IPS-NIHi11 (cell line): ENCODE measurements at regions not wholly inside any gene's neighbourhood (a gene's known extent, or its start where the extent isn't known, plus 50 kb on each side); places are given as distances from the start of the nearest gene placed in this dataset.
"Not testable (repeated sequence)": the region's sequence is repeated elsewhere in the genome, so short reads cannot be mapped to it uniquely, and the experiment has no call there.

Source experiments
- DNase-seq: peaks from one replicate; pipeline ENCODE4 v3.0.0; 2012; ENCODE audit warnings: mixed read lengths, low spot score

DNA sequence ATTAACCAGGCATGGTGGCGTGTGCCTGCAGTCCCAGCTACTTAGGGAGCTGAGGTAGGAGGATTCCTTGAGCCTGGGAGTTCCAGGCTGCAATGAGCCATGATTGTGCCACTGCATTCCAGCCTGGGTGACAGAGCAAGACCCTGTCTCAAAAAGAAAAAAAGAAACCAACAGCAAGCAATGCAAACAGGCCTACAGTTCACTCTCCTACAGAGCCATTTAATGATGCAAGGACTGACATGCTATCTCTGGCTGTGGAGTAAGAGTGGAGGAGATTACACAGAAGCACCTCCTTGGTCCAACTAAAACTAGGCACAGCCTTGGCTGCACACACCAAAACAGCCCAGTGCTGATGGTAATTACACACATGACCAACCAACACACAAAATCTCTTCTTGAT lies 127.5 kb upstream of the SOD1 start:
- no peak for DNase-seq

DNA sequence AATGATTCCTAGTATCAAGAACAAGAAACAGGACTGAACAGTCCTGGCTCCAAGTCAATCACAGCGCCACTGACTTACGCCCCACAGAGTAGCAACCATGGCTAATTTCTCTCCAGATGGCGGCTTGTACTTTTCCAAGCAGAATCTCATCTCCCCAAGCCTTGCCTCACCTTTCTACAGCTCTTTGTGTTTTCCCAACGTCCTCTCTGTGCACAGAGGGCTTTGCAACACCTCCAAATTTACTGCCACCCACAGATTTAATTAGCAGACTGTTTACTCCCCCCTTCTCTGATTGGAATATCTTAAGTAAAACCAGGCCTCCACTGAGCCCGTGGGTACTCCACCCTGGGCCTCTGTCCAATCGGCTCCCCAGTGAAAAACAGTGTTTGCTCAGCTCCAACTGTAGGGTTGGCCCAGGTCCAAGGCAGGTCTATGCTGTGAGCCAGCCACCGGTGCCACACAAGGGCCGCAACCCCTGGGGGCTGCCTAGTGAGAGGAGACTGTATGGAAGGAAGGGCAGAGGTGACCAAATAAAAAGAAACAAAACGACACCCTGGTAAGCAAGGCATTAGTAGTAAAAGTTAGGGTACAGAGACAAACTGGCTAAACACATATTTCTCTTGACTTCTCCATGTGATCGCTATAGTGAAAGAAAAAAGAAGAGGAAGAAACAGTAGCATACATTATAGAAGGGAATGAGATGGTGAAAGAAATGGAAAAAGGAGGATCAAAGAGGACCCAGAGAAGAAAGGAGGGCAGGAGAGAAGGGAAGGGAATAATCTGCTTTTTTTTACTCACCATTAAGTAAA lies 128.4 kb upstream of the SOD1 start:
- no peak for DNase-seq

DNA sequence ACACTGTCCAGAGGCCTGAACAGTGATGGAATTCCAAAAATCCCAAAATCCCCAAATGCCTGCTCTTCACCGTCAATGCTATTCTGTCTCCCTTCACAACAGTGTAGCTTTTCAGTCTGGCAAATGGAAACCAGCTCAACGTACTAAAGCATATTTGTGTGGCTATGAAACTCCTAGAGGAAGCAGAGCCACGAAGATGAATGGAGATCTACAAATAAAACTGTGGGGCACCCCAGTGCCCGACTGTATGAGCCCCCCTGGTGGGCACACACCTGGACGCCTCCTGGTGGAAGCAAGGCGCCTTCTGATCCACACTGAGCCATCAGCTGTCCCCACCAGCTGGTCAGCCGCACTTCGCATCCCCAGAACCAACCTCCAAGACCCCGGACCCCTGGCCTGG lies 129.1 kb upstream of the SOD1 start:
- no peak for DNase-seq

DNA sequence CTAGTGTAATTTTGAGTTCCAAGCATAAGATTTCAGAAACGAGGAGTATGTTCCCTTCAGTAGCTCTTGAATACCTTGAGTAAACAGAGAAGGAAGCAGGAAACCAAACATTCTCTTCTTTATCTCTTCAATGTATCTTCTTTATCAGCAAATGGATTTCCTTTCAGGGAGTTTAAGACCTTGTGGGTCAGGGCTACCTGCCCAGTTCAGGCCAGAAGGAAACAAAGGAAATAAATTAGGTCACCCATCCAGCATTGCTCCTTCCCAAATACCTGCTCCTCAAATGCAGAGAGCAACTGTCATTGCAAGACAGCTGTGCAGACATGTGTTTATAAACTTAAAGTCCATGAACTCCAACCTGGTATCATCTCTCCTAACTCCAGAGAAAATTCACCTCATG lies 130.1 kb upstream of the SOD1 start:
- DNase-seq: no peak

DNA sequence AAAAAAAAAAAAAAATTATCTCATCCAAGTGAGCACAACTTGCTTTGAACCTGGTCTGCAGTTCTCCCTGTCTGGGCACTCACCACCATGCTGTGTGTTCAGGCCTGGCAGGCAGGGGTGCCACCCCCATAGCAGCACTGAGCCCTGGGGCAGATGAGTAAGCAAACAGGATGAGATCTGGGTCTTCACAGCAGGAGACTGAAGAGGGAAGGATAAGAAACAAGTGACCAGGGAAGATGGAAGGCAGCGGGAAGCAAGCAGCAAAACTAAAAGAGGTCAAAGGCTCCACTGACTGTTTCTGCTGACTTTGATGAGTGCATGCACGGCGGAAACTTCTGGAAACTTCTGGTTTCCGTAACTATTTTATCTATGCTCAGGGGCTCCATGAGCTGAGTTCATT lies 133.5 kb upstream of the SOD1 start:
- DNase-seq: peak; percentile 45

DNA sequence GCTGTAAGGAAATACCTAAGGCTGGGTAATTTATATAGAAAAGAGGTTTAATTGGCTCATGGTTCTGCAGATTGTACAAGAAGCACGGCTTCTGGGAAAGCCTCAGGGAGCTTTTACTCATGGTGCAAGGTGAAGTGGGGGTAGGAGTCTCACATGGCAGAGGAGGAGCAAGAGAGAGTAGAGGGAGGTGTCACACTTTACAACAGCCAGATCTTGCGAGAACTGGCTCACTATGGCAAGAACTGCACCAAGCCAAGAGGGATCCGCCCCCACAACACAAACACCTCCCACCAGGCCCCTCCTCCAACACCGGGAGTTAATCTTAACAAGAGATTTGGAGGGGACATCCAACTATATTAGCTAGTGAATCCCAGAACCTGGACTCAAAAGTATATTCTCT lies 135.4 kb upstream of the SOD1 start:
- peak; percentile 66 for DNase-seq

DNA sequence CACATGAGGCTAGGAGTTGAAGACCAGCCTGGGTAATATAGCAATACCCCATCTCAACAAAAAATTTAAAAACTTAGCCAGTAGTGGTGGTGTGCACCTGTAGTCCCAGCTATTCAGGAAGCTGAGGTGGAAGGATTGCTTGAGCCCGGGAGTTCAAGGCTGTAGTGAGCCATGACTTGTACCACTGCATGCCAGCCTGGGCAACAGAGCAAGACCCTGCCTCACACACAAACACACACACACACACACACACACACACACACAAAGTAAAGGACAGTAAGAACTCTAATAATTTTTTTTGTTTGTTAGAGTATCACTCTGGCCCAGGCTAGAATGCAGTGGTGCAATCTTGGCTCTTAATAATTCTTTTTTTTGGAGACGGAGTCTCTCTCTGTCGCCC lies 138.0 kb upstream of the SOD1 start:
- DNase-seq: no peak

DNA sequence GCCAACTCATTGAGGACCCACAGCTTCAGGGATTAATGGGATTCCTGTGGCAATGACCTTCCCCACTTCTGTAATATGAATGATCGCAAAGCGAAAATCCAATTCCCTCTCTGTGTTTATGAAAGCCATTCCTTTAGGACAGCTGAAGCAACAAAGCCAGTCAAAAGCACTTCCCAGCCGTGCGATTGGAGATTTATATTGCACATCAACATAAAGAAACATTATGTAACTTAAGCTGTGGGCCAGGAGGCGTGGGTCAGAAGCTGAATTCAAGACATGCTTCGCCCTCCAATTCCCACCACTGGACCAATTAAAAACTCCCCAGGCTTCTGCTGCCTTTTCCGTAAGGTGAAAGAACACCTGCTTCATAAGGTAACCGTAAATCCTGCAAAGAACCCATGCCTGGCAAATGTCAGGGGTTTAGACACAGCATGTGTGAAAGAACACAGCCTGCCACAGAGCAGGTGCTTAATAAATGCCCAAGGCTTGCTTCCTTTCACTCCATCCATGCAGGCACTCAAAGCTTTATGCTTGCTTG lies 138.9 kb upstream of the SOD1 start:
- no peak for DNase-seq

DNA sequence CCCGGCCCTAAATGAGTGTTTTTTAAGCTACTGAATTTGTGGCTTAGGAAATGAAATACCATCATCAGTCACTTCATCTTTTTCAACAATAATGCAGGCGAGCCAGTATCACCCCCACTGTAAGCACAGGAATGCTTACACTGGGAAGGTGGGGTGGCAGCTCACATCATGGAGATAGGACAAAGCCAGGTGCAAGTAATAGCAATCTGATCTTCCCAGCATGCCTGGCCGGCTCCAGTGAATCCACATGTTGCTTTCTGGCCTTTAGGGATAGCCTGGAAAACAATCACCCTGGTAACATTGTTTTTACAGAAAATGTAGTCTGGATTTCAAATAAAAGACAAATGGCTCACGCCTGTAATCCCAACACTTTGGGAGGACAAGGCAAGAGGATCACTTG lies 140.9 kb upstream of the SOD1 start:
- DNase-seq: no peak

DNA sequence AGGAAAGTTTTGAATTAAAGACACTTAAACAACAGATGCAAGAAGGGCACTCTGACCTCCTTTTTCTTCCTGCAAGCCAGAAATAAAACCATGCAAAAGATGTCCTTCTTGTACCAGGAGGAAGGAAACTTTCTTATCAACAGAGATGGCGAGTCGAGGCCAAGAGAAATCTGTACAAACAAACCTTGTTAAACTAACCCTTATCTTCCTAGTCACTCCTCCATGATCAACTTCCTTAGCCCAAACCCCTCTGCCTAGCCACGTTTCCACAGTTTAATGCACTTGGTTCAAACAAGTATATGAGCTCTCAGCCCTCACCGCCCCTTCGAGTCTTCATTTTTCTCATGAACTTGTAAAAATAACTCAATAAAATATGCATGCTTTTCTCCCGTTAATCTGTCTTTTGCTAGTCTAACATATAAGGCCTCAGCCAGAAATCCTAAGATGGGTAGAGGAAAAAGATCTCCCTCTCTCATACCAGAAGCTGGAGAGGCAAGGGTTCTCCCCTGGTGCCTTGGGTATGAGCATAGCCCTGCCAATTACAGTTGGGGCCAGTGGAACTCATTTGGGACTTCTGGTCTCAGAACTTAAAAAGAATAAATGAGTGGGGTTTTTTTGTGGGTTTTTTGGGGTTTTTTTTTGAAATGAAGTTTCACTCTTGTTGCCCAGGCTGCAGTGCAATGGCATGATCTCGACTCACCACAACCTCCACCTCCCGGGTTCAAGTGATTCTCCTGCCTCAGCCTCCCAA lies 141.7 kb upstream of the SOD1 start:
- DNase-seq: no peak

DNA sequence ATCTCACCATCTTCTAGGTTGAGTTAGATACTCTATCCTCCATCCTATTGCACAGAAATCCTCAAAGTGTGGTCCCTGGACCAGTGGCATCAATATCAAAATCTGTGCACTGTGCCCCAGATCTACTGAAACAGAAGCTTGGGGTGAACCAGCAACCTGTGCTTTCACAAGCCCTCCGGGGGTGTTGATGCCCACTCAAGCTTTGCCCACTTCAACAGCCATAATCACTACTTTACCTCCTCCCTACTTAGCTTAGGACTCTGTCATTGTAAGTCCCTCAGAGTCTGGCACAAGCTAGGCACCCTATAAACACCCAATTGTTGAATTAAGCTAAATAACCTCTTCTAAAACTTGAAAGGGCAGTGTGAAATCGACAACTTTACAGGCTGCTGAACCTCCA lies 144.2 kb upstream of the SOD1 start:
- DNase-seq: no peak

DNA sequence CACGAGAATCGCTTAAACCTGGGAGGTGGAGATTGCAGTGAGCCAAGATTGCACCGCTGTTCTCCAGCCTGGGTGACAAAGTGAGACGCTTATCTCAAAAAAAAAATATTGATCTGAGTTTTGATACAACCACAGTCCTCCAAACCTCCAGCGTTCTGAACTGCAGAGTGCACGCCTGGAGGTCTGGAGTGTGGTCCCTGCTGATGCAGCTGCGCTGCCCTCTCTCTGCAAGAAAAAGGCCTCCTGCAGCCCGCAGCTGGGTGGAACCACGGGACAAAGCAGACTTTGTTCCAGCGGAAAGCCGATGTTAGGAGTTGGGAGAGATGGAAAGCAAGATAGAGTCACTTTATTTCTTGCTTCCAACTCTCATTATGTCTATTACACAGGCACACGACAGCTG lies 144.9 kb upstream of the SOD1 start:
- DNase-seq: peak; percentile 53

DNA sequence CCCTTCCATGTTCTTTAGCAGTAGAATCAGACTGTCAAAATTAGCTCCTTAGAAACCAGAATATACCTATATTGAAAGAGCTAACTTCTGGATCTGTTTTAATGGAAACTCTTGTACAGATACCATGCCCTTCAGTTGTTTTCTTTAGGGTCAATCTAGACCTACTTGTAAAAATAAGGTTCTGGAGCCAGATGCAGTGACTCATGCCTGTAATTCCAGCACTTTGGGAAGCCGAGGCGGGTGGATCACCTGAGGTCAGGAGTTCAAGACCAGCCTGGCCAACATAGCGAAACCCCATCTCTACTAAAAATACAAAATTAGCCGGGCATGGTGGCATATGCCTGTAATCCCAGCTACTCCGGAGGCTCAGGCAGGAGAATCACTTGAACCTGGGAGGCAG lies 146.0 kb upstream of the SOD1 start:
- DNase-seq: not testable (repeated sequence)

DNA sequence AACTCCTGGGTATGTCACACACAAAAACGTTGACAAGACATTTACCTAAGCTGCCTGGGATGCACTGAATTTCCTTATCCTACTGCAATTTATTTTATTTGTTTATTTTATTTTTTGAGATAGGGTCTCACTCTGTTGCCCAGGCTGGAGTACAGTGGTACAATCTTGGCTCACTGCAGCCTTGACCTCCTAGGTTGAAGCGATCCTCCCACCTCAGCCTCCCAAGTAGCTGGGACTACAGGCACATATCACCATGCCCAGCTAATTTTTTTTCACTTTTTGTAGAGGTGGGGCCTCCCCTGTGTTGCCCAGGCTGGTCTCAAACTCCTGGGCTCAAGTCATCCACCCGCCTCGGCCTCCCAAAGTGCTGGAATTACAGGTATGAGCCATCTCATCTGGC lies 147.5 kb upstream of the SOD1 start:
- DNase-seq: not testable (repeated sequence)

DNA sequence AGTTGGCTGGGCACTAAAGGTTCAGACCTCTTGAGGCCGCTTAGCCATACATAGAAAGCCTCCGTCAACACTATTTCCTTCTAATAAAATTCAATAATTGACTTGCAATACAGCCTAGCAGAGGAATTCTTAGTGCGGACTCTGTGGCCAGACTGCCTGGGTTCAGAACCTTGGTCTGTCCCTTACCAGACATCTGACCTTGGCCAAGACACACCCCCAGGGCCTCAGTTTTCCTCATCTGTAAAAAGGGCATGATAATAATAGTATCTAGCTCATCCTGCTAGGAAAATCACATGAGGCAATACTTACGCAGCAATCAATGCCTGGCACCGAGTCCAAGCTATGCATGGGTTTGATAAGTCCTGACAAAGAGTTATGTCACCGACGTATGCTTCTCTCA lies 148.2 kb upstream of the SOD1 start:
- DNase-seq: no peak

DNA sequence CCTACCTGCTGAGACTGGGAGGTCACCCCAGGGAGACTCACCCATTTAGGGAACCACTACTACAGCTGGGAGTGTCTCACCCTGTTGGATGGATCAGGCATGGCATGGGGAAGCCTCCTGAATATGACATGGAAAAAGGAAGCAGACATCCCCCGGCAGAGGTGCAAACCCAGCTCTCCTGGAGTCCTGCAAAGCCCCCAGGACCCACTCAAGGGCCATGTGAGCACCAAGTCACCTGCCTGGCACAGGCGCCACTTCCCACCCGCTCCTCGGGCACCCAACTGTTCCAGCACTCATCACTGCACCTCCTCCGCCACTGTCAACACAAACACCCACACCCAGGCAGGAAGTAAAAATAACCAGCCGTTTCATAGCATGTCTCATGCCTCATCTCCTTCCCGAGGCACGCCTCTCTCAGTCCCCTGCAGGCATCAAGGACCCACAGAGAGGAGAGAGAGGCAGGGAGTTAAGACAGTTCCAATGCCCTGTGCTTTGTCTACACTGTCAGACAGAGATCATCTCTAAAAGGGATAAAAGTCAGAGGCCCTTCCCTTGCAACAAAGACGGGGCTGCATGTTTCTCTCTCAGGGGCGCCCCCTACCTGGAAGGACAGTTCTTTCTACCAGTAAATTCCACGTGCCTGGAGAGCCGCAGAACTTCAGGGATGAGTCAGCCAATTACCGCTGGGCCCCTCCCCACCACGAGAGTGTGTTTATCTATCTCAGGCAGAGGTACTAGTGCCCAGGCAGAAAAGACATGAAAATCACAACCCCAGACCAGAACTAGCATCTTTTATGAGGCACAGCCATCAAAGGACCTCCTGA lies 150.1 kb upstream of the SOD1 start:
- DNase-seq: peak; percentile 76

DNA sequence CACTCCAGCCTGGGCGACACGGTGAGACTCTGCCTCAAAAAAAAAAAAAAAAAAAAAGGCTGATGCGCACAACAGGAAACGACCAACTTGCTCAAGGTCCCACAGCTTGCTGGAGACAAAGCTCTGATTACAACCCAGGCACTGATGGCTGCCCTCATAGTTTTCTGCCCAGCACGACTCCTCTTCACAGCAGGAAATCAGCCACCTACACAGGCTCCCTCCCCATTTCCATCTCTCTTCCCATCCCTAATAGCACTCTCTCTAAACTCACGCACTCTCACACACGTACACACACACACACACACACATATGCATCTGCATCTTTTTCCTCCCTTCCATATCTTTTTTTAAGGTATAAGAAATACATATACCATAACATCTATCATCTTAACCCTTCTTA lies 153.5 kb upstream of the SOD1 start:
- no peak for DNase-seq

DNA sequence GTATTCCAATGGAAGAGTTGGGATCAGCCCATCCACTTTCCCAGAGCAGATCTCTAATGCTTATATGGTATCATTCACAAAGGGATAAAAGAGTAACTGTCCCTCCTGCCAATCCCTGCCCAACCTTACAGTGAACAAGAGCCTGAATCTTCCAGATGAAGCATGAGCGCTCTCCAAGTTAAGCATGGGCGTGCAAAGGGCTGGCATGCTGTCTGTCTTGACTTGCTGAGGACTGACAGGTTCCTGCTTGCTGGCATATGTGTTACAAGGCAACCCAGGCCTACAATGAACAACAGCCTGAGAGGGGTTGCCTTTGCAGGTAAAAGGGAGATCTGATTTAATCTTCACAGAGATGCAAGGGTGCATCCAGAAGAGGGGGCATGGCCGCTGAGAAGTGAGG lies 155.6 kb upstream of the SOD1 start:
- no peak for DNase-seq

DNA sequence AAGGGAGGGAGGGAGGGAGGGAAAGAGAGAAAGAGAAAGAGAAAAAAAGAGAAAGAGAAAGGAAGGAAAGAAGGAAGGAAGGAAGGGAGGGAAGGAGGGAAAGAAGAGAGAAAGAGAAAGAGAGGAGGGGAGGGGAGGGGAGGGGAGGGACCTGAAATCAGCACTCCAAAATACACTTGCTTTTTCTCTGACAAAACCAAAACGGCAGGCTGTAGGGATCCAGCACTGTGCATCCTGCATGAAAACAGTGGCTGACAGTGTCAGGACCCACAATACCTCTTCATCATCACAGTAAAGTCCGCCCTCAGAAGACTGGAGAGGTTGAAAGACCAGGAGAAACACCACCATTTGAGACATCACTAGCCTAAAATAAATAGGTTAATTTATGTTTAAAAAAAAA lies 156.0 kb upstream of the SOD1 start:
- DNase-seq: no peak

DNA sequence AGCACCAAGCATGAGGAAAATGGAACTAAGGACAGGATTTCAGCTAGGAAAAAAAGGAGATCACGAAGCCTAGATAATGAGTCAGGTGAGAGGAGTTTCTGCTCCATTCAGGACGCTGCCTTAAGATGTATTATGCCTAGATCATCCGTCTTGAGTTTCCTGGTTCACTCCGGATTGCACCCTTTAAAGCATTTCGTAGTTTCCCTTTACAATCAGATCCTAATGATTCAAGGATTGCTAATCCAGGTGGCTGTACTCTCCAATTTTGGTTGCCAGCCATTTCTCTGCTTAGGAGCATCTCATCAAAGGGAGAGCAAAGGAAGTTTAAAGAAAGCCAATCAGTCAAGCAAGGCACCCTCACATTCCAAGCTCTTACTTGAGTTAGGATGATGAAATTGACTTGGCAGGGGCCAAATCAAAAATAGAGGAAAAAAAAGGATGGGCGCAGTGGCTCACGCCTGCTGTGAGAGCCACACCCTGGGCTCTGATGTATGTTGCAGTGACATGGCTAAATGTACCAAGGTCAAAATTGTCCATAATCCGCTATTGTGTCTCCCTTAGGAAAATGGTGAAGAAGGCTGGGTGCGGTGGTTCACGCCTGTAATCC lies 156.9 kb upstream of the SOD1 start:
- no peak for DNase-seq

DNA sequence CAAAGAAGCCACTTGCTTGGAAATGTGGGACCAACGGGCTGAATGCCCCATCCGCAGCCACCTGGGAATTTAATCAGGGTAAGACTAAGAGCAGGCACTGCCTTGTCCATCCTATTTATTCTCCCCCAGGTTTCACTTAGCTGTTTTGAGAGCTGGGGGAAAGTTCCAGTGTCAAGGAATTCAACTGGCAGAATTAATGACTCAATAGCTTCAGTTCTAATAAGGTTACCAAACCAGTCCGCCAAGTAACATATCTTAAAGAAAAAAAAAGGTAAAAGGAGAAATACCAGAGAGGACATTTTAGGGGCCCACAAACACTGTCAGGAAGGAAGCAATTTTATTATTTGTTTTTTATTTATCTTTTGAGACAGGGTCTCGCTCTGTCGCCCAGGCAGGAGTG lies 157.6 kb upstream of the SOD1 start:
- DNase-seq: no peak

DNA sequence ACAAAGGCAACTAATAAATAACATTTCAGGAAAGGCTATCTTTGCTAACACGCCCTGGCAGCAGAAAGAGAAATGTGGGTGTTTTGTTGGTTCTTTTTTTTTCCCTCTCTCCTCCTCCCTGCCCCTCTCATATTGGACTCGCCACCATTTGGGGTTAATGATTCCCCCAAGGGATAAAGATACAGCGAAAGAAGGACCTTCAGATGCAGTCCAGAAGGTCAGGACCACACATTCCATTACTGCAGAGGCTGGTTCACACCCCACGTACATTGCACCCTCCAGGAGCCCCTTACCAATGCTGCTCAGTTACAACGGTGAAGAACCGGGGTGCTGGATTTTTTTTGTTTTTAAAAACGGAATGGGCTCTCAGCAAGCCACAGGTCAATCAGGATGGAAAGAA lies 156.9 kb upstream of the TIAM1 start:
- no peak for DNase-seq
